IMR-90 (cell line): ENCODE measurements at regions not wholly inside any gene's neighbourhood (a gene's known extent, or its start where the extent isn't known, plus 50 kb on each side); places are given as distances from the start of the nearest gene placed in this dataset.

ENCODE experiments used
- ATAC-seq: fragments of 200-7000 bp; cut with Tn5 transposase; 2 replicates; pipeline ENCODE4 v1.9.1; 2020; ENCODE audit warnings: low read depth, mild to moderate bottlenecking, moderate library complexity
- BruUV-seq: library from RNA; stranded (reverse); fragments of 400-500 nt; replicated peaks from 2 replicates; lab custom pipeline; 2021; lab: Mats Ljungman, UMichigan
- CTCF ChIA-PET: fragments of 300-600 bp; formaldehyde crosslinking; extraction: SDS; loops from one replicate; lab custom pipeline; 2021; ENCODE audit warnings: antibody characterized with exemption; lab: Yijun Ruan, JAX
- POLR2A ChIA-PET: fragments of 300-600 bp; sonication (Branson Sonifier 250); formaldehyde crosslinking; loops from one replicate; lab custom pipeline; 2022; ENCODE audit warnings: antibody characterized with exemption; ENCODE audit not compliant: unreplicated experiment; lab: Charles Lee
- DNase-seq: peaks from one replicate; pipeline ENCODE4 v3.0.0; 2013
- H2AFZ ChIP-seq: replicated peaks from 2 replicates; pipeline ENCODE3; 2013; ENCODE audit warnings: low read length, mild to moderate bottlenecking; ENCODE audit not compliant: poor library complexity
- H2AK5ac ChIP-seq: 2 replicates; pipeline ENCODE4 v1.6.1; 2013; ENCODE audit warnings: low read depth, low read length, inconsistent platforms
- H2AK9ac ChIP-seq: replicated peaks from 2 replicates; pipeline ENCODE3; 2013; ENCODE audit warnings: mild to moderate bottlenecking, low read depth, low read length, moderate library complexity; ENCODE audit not compliant: poor library complexity
- H2BK120ac ChIP-seq: 2 replicates; pipeline ENCODE4 v1.6.1; 2013; ENCODE audit warnings: low read depth, low read length, inconsistent platforms
- H2BK15ac ChIP-seq: 3 replicates; pipeline ENCODE4 v1.6.1; 2013; ENCODE audit warnings: low read depth, low read length, inconsistent platforms
- H2BK20ac ChIP-seq: 2 replicates; pipeline ENCODE4 v1.6.1; 2013; ENCODE audit warnings: low read depth, mild to moderate bottlenecking, inconsistent platforms, low read length, moderate library complexity
- H2BK5ac ChIP-seq: 2 replicates; pipeline ENCODE4 v1.6.1; 2013; ENCODE audit warnings: mild to moderate bottlenecking, low read depth, low read length, inconsistent platforms; ENCODE audit not compliant: poor library complexity, severe bottlenecking
- H3K14ac ChIP-seq: replicated peaks from 2 replicates; pipeline ENCODE4 v1.6.1; 2013; ENCODE audit warnings: low read depth, low read length, inconsistent platforms
- H3K18ac ChIP-seq: 2 replicates; pipeline ENCODE4 v1.6.1; 2013; ENCODE audit warnings: low read depth, low read length, control low read depth
- H3K23ac ChIP-seq: 2 replicates; pipeline ENCODE4 v1.6.1; 2013; ENCODE audit warnings: low read depth, low read length, inconsistent platforms
- H3K27ac ChIP-seq: 2 replicates; pipeline ENCODE4 v1.5.1; 2013; ENCODE audit warnings: mild to moderate bottlenecking, control low read depth, low read length; ENCODE audit not compliant: insufficient read depth
- H3K27me3 ChIP-seq: 2 replicates; pipeline ENCODE4 v1.6.1; 2013; ENCODE audit warnings: low read length; ENCODE audit not compliant: control insufficient read depth, insufficient read depth
- H3K36me3 ChIP-seq: 2 replicates; pipeline ENCODE4 v1.6.1; 2013; ENCODE audit warnings: low read length, mixed read lengths; ENCODE audit not compliant: control insufficient read depth, insufficient read depth
- H3K4ac ChIP-seq: 2 replicates; pipeline ENCODE4 v1.6.1; 2013; ENCODE audit warnings: low read depth, low read length, inconsistent platforms
- H3K4me1 ChIP-seq: 2 replicates; pipeline ENCODE4 v1.6.1; 2013; ENCODE audit warnings: low read length, mixed read lengths; ENCODE audit not compliant: control insufficient read depth, insufficient read depth
- H3K4me2 ChIP-seq: 2 replicates; pipeline ENCODE4 v1.6.1; 2013; ENCODE audit warnings: low read depth, mild to moderate bottlenecking, control low read depth, low read length, moderate library complexity
- H3K4me3 ChIP-seq: 2 replicates; pipeline ENCODE4 v1.5.1; 2013; ENCODE audit warnings: low read depth, mild to moderate bottlenecking, control low read depth, low read length, moderate library complexity; ENCODE audit not compliant: insufficient read depth
- H3K56ac ChIP-seq: 2 replicates; pipeline ENCODE4 v1.6.1; 2013; ENCODE audit warnings: low read length, inconsistent platforms; ENCODE audit not compliant: insufficient read depth; ENCODE audit errors: extremely low read depth
- H3K79me1 ChIP-seq, 2 experiments: 2 replicates each; pipeline ENCODE4 v1.6.1; 2013; ENCODE audit warnings: low read length in 2 of 2, inconsistent platforms in 1 of 2, low read depth in 1 of 2
- H3K9ac ChIP-seq: 2 replicates; pipeline ENCODE4 v1.6.1; 2013; ENCODE audit warnings: low read depth, low read length, control low read depth
- H3K9me1 ChIP-seq: 2 replicates; pipeline ENCODE4 v1.6.1; 2013; ENCODE audit warnings: low read length, inconsistent platforms; ENCODE audit not compliant: insufficient read depth
- H3K9me3 ChIP-seq: 2 replicates; pipeline ENCODE4 v1.6.1; 2013; ENCODE audit warnings: low read length; ENCODE audit not compliant: control insufficient read depth, insufficient read depth
- H4K20me1 ChIP-seq: 2 replicates; pipeline ENCODE4 v1.6.1; 2013; ENCODE audit warnings: low read length, inconsistent platforms; ENCODE audit not compliant: insufficient read depth
- H4K5ac ChIP-seq: 2 replicates; pipeline ENCODE4 v1.6.1; 2013; ENCODE audit warnings: mild to moderate bottlenecking, low read depth, low read length, control low read depth
- H4K8ac ChIP-seq, 2 experiments: 2 replicates each; pipeline ENCODE4 v1.6.1; 2013; ENCODE audit warnings: low read depth in 2 of 2, low read length in 2 of 2, control low read depth in 1 of 2, inconsistent platforms in 1 of 2
- H4K91ac ChIP-seq: 2 replicates; pipeline ENCODE4 v1.6.1; 2013; ENCODE audit warnings: low read depth, low read length, inconsistent platforms; ENCODE audit not compliant: insufficient read depth
- FOS ChIP-seq: fragments of 150-350 bp; IDR thresholded peaks from 2 replicates; pipeline ENCODE4 v1.6.1; 2016; ENCODE audit warnings: low read depth, low read length
- MAZ ChIP-seq: IDR thresholded peaks from 2 replicates; pipeline ENCODE4 v1.6.1; 2012; ENCODE audit warnings: low read depth, mild to moderate bottlenecking, low read length, improper control_type of control experiment, moderate library complexity, borderline replicate concordance
- MXI1 ChIP-seq: IDR thresholded peaks from 2 replicates; pipeline ENCODE4 v1.6.1; 2012; ENCODE audit warnings: low read depth, mild to moderate bottlenecking, low read length, moderate library complexity, borderline replicate concordance
- RAD21 ChIP-seq: IDR thresholded peaks from 2 replicates; pipeline ENCODE4 v1.6.1; 2012; ENCODE audit warnings: low read length, improper control_type of control experiment
- SMC3 ChIP-seq: fragments of 150-350 bp; IDR thresholded peaks from 2 replicates; pipeline ENCODE4 v1.6.1; 2016; ENCODE audit warnings: low read depth, mild to moderate bottlenecking, antibody characterized with exemption, low read length, moderate library complexity
- whole genome bisulfite sequencing, 2 experiments: methylation state at CpG; one replicate each; pipeline versions ENCODE4 v1.1.5 to v1.1.7; 2013; ENCODE audit warnings: missing lambda C conversion rate in 2 of 2; ENCODE audit not compliant: insufficient read length in 1 of 2; ENCODE audit errors: extremely low coverage in 2 of 2; 5-methylcytosine and 5-hydroxymethylcytosine counted together
- dilution Hi-C: fragments of 300-500 bp; cut with HindIII; formaldehyde crosslinking; loops from one replicate; pipeline ENCODE4 v1.14.3; 2018; ENCODE audit warnings: low sequenced_read_pairs; ENCODE audit not compliant: unreplicated experiment
- in situ Hi-C: fragments of 300-500 bp; cut with MboI; formaldehyde crosslinking; loops from 3 replicates; pipeline ENCODE4 v1.14.3; 2019; ENCODE audit warnings: low sequenced_read_pairs, inconsistent platforms, mixed read lengths
- intact Hi-C: fragments of 100-400 bp; cut with micrococcal nuclease; formaldehyde crosslinking; loops from 2 replicates; pipeline ENCODE4 v1.10.0; 2022
- TF ChIP-seq, protein P1 (sequence below): conservative IDR thresholded peaks from 2 replicates; pipeline ENCODE4 v1.5.1; 2012; ENCODE audit warnings: mild to moderate bottlenecking, low read depth, low read length, improper control_type of control experiment

DNA sequence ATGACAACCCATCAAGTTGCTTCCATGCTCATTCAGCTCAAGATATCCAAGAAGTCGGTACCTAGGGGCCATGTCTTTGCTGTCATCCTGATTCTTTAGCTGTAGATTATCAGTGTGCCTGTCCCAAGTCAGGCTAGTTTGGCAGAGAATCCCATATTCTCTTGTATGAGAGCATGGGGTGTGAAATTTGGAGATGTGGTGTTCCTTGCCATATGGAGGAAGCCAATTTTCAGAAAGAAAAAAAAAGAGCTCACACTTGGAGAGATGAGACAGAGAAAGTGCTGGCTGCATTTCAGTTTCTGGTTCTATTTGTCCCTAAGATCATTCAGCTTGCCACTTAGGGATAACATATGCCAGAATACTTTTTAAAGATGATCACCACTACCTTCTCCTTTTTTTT lies 52.3 kb upstream of the SLC4A7 start:
- POLR2A ChIA-PET = no interaction called here
- H3K27ac ChIP-seq = peak overlapping the region; percentile 7; the same call in 1 of the 2 replicates
- H3K18ac ChIP-seq = peak overlapping the region; percentile 95
- H3K23ac ChIP-seq = peak overlapping the region; percentile 80; the same call in 1 of the 2 replicates
- H3K9ac ChIP-seq = no peak overlapping the region
- no peaks in the 10 kb centered on the region for H3K36me3 ChIP-seq
- H3K79me1 ChIP-seq = no peaks in the 10 kb centered on the region
- no peaks in the 10 kb centered on the region for H3K9me3 ChIP-seq
- H3K27me3 ChIP-seq = no peaks in the 10 kb centered on the region
- in situ Hi-C loops (no loop called here), dilution Hi-C loops (no loop called here), intact Hi-C loops (no loop called here)
- CTCF ChIA-PET = interaction anchor here (0.6 to 0.7 kb wide), 2 partner anchors 21 to 38 kb away, joined by 3 read pairs; no protein-coding TSS in a partner anchor
- TF ChIP-seq, protein P1, sequence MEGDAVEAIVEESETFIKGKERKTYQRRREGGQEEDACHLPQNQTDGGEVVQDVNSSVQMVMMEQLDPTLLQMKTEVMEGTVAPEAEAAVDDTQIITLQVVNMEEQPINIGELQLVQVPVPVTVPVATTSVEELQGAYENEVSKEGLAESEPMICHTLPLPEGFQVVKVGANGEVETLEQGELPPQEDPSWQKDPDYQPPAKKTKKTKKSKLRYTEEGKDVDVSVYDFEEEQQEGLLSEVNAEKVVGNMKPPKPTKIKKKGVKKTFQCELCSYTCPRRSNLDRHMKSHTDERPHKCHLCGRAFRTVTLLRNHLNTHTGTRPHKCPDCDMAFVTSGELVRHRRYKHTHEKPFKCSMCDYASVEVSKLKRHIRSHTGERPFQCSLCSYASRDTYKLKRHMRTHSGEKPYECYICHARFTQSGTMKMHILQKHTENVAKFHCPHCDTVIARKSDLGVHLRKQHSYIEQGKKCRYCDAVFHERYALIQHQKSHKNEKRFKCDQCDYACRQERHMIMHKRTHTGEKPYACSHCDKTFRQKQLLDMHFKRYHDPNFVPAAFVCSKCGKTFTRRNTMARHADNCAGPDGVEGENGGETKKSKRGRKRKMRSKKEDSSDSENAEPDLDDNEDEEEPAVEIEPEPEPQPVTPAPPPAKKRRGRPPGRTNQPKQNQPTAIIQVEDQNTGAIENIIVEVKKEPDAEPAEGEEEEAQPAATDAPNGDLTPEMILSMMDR = no peak
- no peak for TF ChIP-seq FOS
- TF ChIP-seq RAD21 = no peak
- TF ChIP-seq MXI1 = no peak
- TF ChIP-seq SMC3 = no peak
- TF ChIP-seq MAZ = no peak
- peak overlapping the region; percentile 46 to 87 for H4K8ac ChIP-seq
- H4K5ac ChIP-seq = peak overlapping the region; percentile 93
- peak overlapping the region; percentile 79 for H2BK20ac ChIP-seq
- peak overlapping the region; percentile 95 for H2BK120ac ChIP-seq
- DNase-seq = no peak
- no peak overlapping the region for H3K4me3 ChIP-seq
- no CpG with 5 or more reads among the region's 1 CpG for WGBS, 2 experiments
- peak overlapping the region; percentile 93 for H3K4ac ChIP-seq
- H2BK15ac ChIP-seq = peak overlapping the region; percentile 83
- H2AK5ac ChIP-seq = peak overlapping the region; percentile 25
- ATAC-seq = no peak
- H3K14ac ChIP-seq = peak overlapping the region; percentile 40
- H4K91ac ChIP-seq = peak overlapping the region; percentile 89
- H2AFZ ChIP-seq = no peak overlapping the region
- H3K9me1 ChIP-seq = peaks cover 4% of the 10 kb centered on the region; the same call in 1 of the 2 replicates
- 0 out of 2 replicates have a peak overlapping the region, but pooled peaks have one; percentile 57 for H3K56ac ChIP-seq
- H4K20me1 ChIP-seq = no peaks in the 10 kb centered on the region
- no TSS peak for BruUV-seq
- no peak overlapping the region for H2AK9ac ChIP-seq
- peaks cover 21% of the 10 kb centered on the region for H3K4me1 ChIP-seq
- H3K4me2 ChIP-seq = no peak overlapping the region
- peak overlapping the region; percentile 86 for H2BK5ac ChIP-seq
